Esophagus muscularis mucosa (tissue), 4 donors: ENCODE measurements at regions not wholly inside any gene's neighbourhood (a gene's known extent, or its start where the extent isn't known, plus 50 kb on each side); places are given as distances from the start of the nearest gene placed in this dataset.

ENCODE experiments used
- DNase-seq: peaks from one replicate; pipeline ENCODE4 v3.0.0-alpha.2; 2017; ENCODE audit errors: extremely low spot score
- H3K27ac ChIP-seq, 4 donors: fragments of 200-600 bp; sonication (generic); replicated peaks in 1 of 4; 1 replicate in 3 of 4; 2 replicates in 1 of 4; pipeline ENCODE4 v1.5.1; 2016 to 2019; ENCODE audit warnings: mild to moderate bottlenecking in 1 of 4
- H3K27me3 ChIP-seq, 4 donors: fragments of 200-600 bp; sonication (generic); one replicate each; pipeline versions ENCODE4 v1.5.1 to v1.6.0; 2016 to 2019
- H3K36me3 ChIP-seq, 4 donors: fragments of 200-600 bp; sonication (generic); one replicate each; pipeline ENCODE4 v1.5.1; 2016 to 2019
- H3K4me1 ChIP-seq, 4 donors: fragments of 200-600 bp; sonication (generic); one replicate each; pipeline ENCODE4 v1.5.1; 2016 to 2019
- H3K4me3 ChIP-seq, 4 donors: fragments of 200-600 bp; sonication (generic); 1 replicate in 2 of 4; 2 replicates in 2 of 4; pipeline ENCODE4 v1.5.1; 2016 to 2019; ENCODE audit warnings: mild to moderate bottlenecking in 4 of 4, moderate library complexity in 1 of 4
- H3K9me3 ChIP-seq, 4 donors: fragments of 200-600 bp; sonication (generic); 1 replicate in 3 of 4; 2 replicates in 1 of 4; pipeline ENCODE4 v1.5.1; 2016 to 2019
- EP300 ChIP-seq: sonication (generic); formaldehyde crosslinking; IDR thresholded peaks from one replicate; pipeline ENCODE4 v1.6.1; 2017; ENCODE audit warnings: antibody characterized with exemption
- POLR2A ChIP-seq: fragments of 450-650 bp; IDR thresholded peaks from one replicate; pipeline ENCODE4 v1.6.1; 2017; ENCODE audit warnings: antibody characterized with exemption, moderate library complexity, mild to moderate bottlenecking, low read depth
- POLR2AphosphoS5 ChIP-seq, 2 donors: sonication (generic); formaldehyde crosslinking; IDR thresholded peaks; one replicate each; pipeline ENCODE4 v1.6.1; 2017; ENCODE audit warnings: antibody characterized with exemption in 2 of 2
- WGBS: methylation state at CpG from one replicate; pipeline ENCODE4 v1.1.5; 2018; 5-methylcytosine and 5-hydroxymethylcytosine counted together
- intact Hi-C: fragments of 100-400 bp; cut with DNase I; formaldehyde crosslinking; loops from one replicate; pipeline ENCODE4 v1.15.1; 2023
- TF ChIP-seq, protein P1 (sequence below), 3 experiments: fragments of 200-600 bp in 2 of 3; fragments of 450-650 bp in 1 of 3; sonication (generic) in 2 of 3; IDR thresholded peaks; one replicate each; pipeline ENCODE4 v1.5.1; 2017 to 2019; ENCODE audit warnings: antibody characterized with exemption in 3 of 3, mild to moderate bottlenecking in 2 of 3, moderate library complexity in 1 of 3

GRCh38 chr3:31185062-31185357 is 290.5 kb upstream of the GADL1 start:
- intact Hi-C loops: no loop called here
- Histone ChIP-seq H3K4me3 (no peak overlapping the region), H3K27me3 (no peaks in the 10 kb centered on the region), H3K36me3 (no peaks in the 10 kb centered on the region), H3K27ac (no peak overlapping the region), H3K4me1 (peaks cover 0 to 3% (median 0%) of the 10 kb centered on the region in 4 donors), H3K9me3 (no peaks in the 10 kb centered on the region)
- 67% methylated on average over 2 of the region's 2 CpGs for WGBS
- no peak for TF ChIP-seq POLR2AphosphoS5 (IDR thresholded peaks at IDR 0.05)
- no peak for TF ChIP-seq POLR2A
- no peak for TF ChIP-seq EP300
- TF ChIP-seq, protein P1, sequence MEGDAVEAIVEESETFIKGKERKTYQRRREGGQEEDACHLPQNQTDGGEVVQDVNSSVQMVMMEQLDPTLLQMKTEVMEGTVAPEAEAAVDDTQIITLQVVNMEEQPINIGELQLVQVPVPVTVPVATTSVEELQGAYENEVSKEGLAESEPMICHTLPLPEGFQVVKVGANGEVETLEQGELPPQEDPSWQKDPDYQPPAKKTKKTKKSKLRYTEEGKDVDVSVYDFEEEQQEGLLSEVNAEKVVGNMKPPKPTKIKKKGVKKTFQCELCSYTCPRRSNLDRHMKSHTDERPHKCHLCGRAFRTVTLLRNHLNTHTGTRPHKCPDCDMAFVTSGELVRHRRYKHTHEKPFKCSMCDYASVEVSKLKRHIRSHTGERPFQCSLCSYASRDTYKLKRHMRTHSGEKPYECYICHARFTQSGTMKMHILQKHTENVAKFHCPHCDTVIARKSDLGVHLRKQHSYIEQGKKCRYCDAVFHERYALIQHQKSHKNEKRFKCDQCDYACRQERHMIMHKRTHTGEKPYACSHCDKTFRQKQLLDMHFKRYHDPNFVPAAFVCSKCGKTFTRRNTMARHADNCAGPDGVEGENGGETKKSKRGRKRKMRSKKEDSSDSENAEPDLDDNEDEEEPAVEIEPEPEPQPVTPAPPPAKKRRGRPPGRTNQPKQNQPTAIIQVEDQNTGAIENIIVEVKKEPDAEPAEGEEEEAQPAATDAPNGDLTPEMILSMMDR (IDR thresholded peaks at IDR 0.05): no peak
- no peak for DNase-seq

DNA sequence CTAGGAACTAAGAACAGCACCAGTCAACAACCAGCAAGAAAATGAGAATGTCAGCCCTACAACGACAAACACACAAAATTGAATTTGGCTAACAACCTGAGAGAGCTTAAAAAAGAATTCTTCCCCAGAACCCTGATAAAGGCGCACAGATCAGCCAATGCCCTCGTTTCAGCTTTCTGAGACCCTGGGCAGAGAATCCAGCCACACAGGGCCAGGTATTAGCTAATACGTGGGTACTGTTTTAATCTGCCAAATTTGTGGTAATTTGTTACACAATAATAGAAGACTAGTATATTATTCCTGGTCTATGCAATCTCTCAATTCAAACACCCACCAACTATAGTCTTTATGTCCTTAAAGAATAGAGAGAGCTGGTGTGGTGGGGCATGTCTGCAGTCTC is 291.6 kb upstream of the GADL1 start:
- H3K4me1 ChIP-seq: peaks cover 0 to 3% (median 0%) of the 10 kb centered on the region in 4 donors
- DNase-seq: no peak
- H3K4me3 ChIP-seq: no peak overlapping the region
- no peak overlapping the region for H3K27ac ChIP-seq
- 89% methylated on average over 4 of the region's 4 CpGs for WGBS
- TF ChIP-seq POLR2AphosphoS5 (IDR thresholded peaks at IDR 0.05): no peak
- no peak for TF ChIP-seq POLR2A
- no peak for TF ChIP-seq EP300
- TF ChIP-seq, protein P1 (IDR thresholded peaks at IDR 0.05): no peak
- intact Hi-C loops: no loop called here
- no peaks in the 10 kb centered on the region for H3K9me3 ChIP-seq
- H3K27me3 ChIP-seq: no peaks in the 10 kb centered on the region
- H3K36me3 ChIP-seq: no peaks in the 10 kb centered on the region

DNA sequence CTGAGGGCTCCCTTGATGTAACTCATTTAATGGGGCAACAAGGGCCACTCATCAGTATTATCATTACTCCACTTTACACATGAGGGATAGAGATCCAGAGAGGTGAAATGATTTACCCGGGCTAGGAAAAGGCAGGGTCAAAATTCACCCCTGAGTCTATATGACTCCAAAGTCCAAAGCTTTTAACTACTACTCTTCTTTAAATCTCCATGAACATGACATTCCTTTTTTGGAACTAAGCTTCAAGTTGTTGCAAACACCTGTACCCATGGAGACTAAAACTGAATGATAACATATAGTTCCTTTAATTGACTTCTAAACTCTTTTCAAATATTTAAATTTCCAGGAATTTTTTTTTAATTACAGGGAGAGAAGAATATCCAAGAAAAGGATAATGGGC is 292.9 kb upstream of the GADL1 start:
- Histone ChIP-seq H3K4me1 (peaks cover 0 to 3% (median 0%) of the 10 kb centered on the region in 4 donors), H3K36me3 (no peaks in the 10 kb centered on the region), H3K9me3 (no peaks in the 10 kb centered on the region), H3K27ac (no peak overlapping the region), H3K27me3 (no peaks in the 10 kb centered on the region), H3K4me3 (no peak overlapping the region)
- DNase-seq: no peak
- WGBS: 81% methylated on average over 1 of the region's 1 CpG
- intact Hi-C loops: no loop called here
- TF ChIP-seq, protein P1 (IDR thresholded peaks at IDR 0.05): no peak
- TF ChIP-seq POLR2AphosphoS5 (IDR thresholded peaks at IDR 0.05) (no peak), EP300 (no peak), POLR2A (no peak)

DNA sequence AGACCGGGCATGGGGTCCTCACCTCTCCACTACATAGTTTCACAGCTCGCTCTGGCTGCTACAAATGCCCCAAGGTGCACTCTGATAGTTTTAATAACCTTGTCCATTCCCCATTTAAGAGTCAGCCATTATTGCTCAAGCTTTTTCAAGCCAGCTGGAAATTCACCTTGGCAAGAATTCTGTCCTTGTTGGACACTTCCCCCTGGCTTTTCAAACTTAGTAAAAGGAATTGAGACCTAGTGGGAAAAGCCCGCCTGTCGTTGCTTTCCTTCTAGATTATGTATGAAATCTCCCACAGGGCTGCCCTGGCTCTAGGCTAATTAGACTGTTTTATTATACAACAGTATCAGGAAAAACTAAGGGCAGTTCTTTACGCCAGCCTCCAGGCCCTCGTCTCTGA is 293.7 kb upstream of the GADL1 start:
- WGBS: 87% methylated on average over 6 of the region's 6 CpGs
- no peak for TF ChIP-seq POLR2A
- TF ChIP-seq POLR2AphosphoS5 (IDR thresholded peaks at IDR 0.05): no peak
- TF ChIP-seq EP300: no peak
- TF ChIP-seq, protein P1 (IDR thresholded peaks at IDR 0.05): no peak
- Histone ChIP-seq H3K27me3 (no peaks in the 10 kb centered on the region), H3K4me3 (no peak overlapping the region), H3K27ac (peak overlapping the region in 1 of 4 donors; percentile 13), H3K4me1 (peaks cover 0 to 3% (median 0%) of the 10 kb centered on the region in 4 donors), H3K36me3 (no peaks in the 10 kb centered on the region), H3K9me3 (no peaks in the 10 kb centered on the region)
- no peak for DNase-seq
- intact Hi-C loops: no loop called here

DNA sequence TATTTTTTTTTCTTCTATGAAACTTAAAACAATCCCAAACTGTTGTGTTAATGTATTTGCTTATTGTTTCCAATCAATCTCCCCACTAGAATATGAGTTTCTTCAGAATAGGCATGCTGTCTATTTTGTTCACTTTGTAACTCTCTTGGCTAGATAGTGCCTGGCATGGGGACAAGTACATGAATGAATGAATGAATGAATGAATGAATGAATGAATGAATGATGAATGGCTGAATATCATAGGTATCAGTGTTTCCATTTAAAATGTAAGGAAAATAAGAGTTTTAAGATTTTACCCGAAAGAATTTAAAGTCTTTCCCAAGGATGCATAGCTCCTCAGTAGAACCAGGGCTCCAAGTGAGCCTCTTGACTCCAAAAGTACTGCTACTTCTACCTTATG is 294.9 kb upstream of the GADL1 start:
- Histone ChIP-seq H3K27me3 (no peaks in the 10 kb centered on the region), H3K27ac (no peak overlapping the region), H3K4me3 (no peak overlapping the region), H3K36me3 (no peaks in the 10 kb centered on the region), H3K4me1 (peaks cover 0 to 5% (median 2%) of the 10 kb centered on the region in 4 donors), H3K9me3 (no peaks in the 10 kb centered on the region)
- no peak for DNase-seq
- TF ChIP-seq EP300: no peak
- no peak for TF ChIP-seq POLR2A
- TF ChIP-seq, protein P1 (IDR thresholded peaks at IDR 0.05): no peak
- no peak for TF ChIP-seq POLR2AphosphoS5 (IDR thresholded peaks at IDR 0.05)
- intact Hi-C loops: no loop called here
- WGBS: 92% methylated on average over 1 of the region's 1 CpG
